Activated effector memory CD4-positive, alpha-beta T cell treated with Interleukin-2 at 50 U/mL for 16 hours (primary cell): ENCODE measurements at regions not wholly inside any gene's neighbourhood (a gene's known extent, or its start where the extent isn't known, plus 50 kb on each side); places are given as distances from the start of the nearest gene placed in this dataset.

Experiments used
- DNase-seq: peaks from one replicate; pipeline ENCODE4 v3.0.0-alpha.2; 2020

DNA sequence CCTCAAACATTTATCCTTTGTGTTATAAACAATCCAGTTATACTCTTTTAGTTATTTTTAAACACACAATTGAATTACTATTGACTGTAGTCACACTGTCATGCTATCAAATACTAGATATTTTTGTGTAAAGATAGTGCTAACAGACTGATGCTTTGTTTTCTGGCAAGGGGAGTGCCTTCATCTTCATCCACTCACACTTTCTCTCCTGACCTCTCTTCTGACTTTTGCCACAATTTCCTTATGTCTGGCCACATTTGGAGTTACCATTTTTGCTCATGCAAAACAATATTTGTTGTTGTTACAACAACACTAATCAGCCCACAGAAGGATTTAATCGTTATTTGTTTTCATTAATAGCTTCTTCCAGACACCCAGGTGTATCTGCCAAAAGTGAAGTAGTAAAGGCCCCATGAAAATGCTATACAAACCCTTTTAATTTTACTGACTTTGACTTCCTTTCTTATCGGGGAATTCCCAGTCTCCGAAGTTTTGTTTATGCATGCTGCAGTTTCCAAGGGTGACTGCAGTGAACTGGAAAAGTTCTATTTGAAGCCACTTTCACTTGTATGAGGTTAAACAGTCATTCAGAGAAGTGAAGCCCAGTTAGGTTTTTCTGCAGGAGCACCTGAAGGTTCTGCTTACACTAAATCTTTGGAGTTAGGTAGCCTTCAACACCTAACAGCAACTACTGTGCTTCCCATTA is 66.1 kb upstream of the FRY start:
- no peak for DNase-seq

DNA sequence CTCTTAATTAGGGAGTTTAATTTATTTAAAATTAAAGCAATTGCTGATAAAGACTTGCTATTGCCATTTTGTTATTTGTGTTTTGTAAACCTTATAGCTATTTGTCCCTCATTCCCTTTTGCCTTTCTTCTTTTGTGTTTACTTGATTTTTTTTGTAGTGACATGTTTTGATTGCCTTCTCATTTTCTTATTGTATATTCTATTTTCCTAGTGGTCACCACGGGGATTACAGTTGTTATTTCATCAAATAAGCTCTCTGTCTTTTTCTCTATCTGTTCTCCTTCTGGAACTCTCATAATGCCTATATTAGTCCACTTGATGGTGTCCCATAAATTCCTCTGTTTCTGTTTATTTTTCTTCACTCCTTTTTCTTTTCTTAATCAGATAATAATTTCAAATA is 64.4 kb upstream of the FRY start:
- no peak for DNase-seq

- no peak for DNase-seq
These were observed 63.1 kb upstream of the FRY start for GRCh38 chr13:31968473-31968872.

GRCh38 chr13:31970231-31970930 is 61.2 kb upstream of the FRY start:
- DNase-seq = no peak

GRCh38 chr13:31972453-31972852 is 59.1 kb upstream of the FRY start:
- DNase-seq = no peak

GRCh38 chr13:31978021-31978420 is 53.6 kb upstream of the FRY start:
- DNase-seq = no peak

GRCh38 chr13:31980830-31981229 is 50.7 kb upstream of the FRY start:
- no peak for DNase-seq
